ENCODE measurements at regions not wholly inside any gene's neighbourhood (a gene's known extent, or its start where the extent isn't known, plus 50 kb on each side); places are given as distances from the start of the nearest gene placed in this dataset.

- H3K9ac ChIP-seq (ENCODE audit: low read depth, low read length): no peak overlapping the region
- 36% methylated on average over 4 of the region's 13 CpGs; no CpG with 5 or more reads in 1 of the 2 experiments for WGBS, 2 experiments (ENCODE audit: extremely low coverage in 2 of 2, insufficient read length in 1 of 2)
- H4K8ac ChIP-seq (ENCODE audit: low read depth in 2 of 2, low read length in 2 of 2): no peak overlapping the region
- in situ Hi-C loops (cut with MboI; ENCODE audit: low sequenced_read_pairs): loop anchor here (5.0 to 10.0 kb wide), 2 partner anchors 262 to 715 kb away; no protein-coding TSS in a partner anchor
- H4K20me1 ChIP-seq (ENCODE audit: insufficient read depth, low read length): no peaks in the 10 kb centered on the region
- no peak overlapping the region for H4K91ac ChIP-seq (ENCODE audit: insufficient read depth, low read depth, low read length)
- no peak overlapping the region for H2BK20ac ChIP-seq (ENCODE audit: low read depth, low read length)
- no peaks in the 10 kb centered on the region; the same call in 1 of the 2 replicates for H3K27me3 ChIP-seq (ENCODE audit: control insufficient read depth, insufficient read depth, low read length)
- no peak overlapping the region for H3K56ac ChIP-seq (ENCODE audit: extremely low read depth, insufficient read depth, low read length)
- no TSS peak for BruUV-seq (replicated peaks)
- peak overlapping the region; percentile 46; the same call in 1 of the 2 replicates for H3K4me2 ChIP-seq (ENCODE audit: low read depth, low read length)
- no peak overlapping the region for H3K14ac ChIP-seq (replicated peaks; ENCODE audit: low read depth, low read length)
- no peaks in the 10 kb centered on the region for H3K9me3 ChIP-seq (ENCODE audit: control insufficient read depth, insufficient read depth, low read length)
- ATAC-seq (ENCODE audit: low read depth) (peak; percentile 95), DNase-seq (peak; percentile 88)
- no peak overlapping the region for H3K4ac ChIP-seq (ENCODE audit: low read depth, low read length)
- H3K36me3 ChIP-seq (ENCODE audit: control insufficient read depth, insufficient read depth, low read length): no peaks in the 10 kb centered on the region
- ChIA-PET POLR2A (ENCODE audit: unreplicated experiment) (no interaction called here), CTCF (interaction anchor here (0.6 to 2.4 kb wide), 9 partner anchors 30 to 848 kb away, joined by 3 to 11 read pairs (median 4); no protein-coding TSS in a partner anchor)
- H2AFZ ChIP-seq (replicated peaks; ENCODE audit: low read length, poor library complexity): peak overlapping the region; percentile 27
- no peak overlapping the region for H2BK5ac ChIP-seq (ENCODE audit: low read depth, low read length, poor library complexity, severe bottlenecking)
- no peak overlapping the region for H4K5ac ChIP-seq (ENCODE audit: low read depth, low read length)
- no peak overlapping the region for H2AK9ac ChIP-seq (replicated peaks; ENCODE audit: low read depth, low read length, poor library complexity)
- H3K18ac ChIP-seq (ENCODE audit: low read depth, low read length): no peak overlapping the region
- H2BK15ac ChIP-seq (ENCODE audit: low read depth, low read length): no peak overlapping the region
- H3K27ac ChIP-seq (ENCODE audit: insufficient read depth, low read length): no peak overlapping the region
- H3K9me1 ChIP-seq (ENCODE audit: insufficient read depth, low read length): no peaks in the 10 kb centered on the region
- H3K4me3 ChIP-seq (ENCODE audit: insufficient read depth, low read depth, low read length): no peak overlapping the region
- H2BK120ac ChIP-seq (ENCODE audit: low read depth, low read length): no peak overlapping the region
- dilution Hi-C loops (cut with HindIII; ENCODE audit: low sequenced_read_pairs, unreplicated experiment): no loop called here
- H3K79me1 ChIP-seq (ENCODE audit: low read depth in 1 of 2, low read length in 2 of 2): no peaks in the 10 kb centered on the region
- H3K4me1 ChIP-seq (ENCODE audit: control insufficient read depth, insufficient read depth, low read length): no peaks in the 10 kb centered on the region
- no peak overlapping the region for H2AK5ac ChIP-seq (ENCODE audit: low read depth, low read length)
- H3K23ac ChIP-seq (ENCODE audit: low read depth, low read length): no peak overlapping the region
- intact Hi-C loops (cut with micrococcal nuclease): loop anchor here (1.0 kb wide), 2 partner anchors 259 to 716 kb away; no protein-coding TSS in a partner anchor
- TF ChIP-seq CHD1 (IDR thresholded peaks at IDR 0.05; ENCODE audit: low read depth, low read length) (no peak), ELK1 (IDR thresholded peaks at IDR 0.05; ENCODE audit: borderline replicate concordance, low read depth, low read length) (no peak), MXI1 (IDR thresholded peaks at IDR 0.05; ENCODE audit: borderline replicate concordance, low read depth, low read length) (no peak), CEBPB (IDR thresholded peaks at IDR 0.05; ENCODE audit: low read depth, low read length) (peak; percentile 77), FOS (IDR thresholded peaks at IDR 0.05; ENCODE audit: low read depth, low read length) (no peak), BHLHE40 (IDR thresholded peaks at IDR 0.05; ENCODE audit: low read depth, low read length) (no peak), MAZ (IDR thresholded peaks at IDR 0.05; ENCODE audit: borderline replicate concordance, low read depth, low read length) (no peak), SMC3 (IDR thresholded peaks at IDR 0.05; ENCODE audit: low read depth, low read length) (peak; percentile 89), RCOR1 (IDR thresholded peaks at IDR 0.05; ENCODE audit: insufficient replicate concordance, low read length) (no peak), RAD21 (IDR thresholded peaks at IDR 0.05; ENCODE audit: low read length) (peak; percentile 86), RFX5 (IDR thresholded peaks at IDR 0.05; ENCODE audit: low read depth, low read length) (no peak), CTCF (conservative IDR thresholded peaks at IDR 0.05; ENCODE audit: low read depth, low read length) (peak; percentile 100), MAFK (IDR thresholded peaks at IDR 0.05; ENCODE audit: low read depth, low read length) (no peak), NFE2L2 (IDR thresholded peaks at IDR 0.05; ENCODE audit: low read depth, low read length) (no peak)
Observed at GRCh38 chr12:11486623-11487444, 91.5 kb upstream of the PRB2 start.
